SK-N-SH (cell line): ENCODE measurements at regions not wholly inside any gene's neighbourhood (a gene's known extent, or its start where the extent isn't known, plus 50 kb on each side); places are given as distances from the start of the nearest gene placed in this dataset.

Experiments used
- CTCF ChIA-PET: fragments of 300-600, 350-600 bp; formaldehyde crosslinking; extraction: SDS; loops from one replicate; lab custom pipeline; 2021; lab: Yijun Ruan, JAX
- POLR2A ChIA-PET: fragments of 350-600 bp; sonication (Branson Sonifier 250); formaldehyde crosslinking; extraction: SDS; loops from one replicate; lab custom pipeline; 2020; ENCODE audit warnings: antibody characterized with exemption, inconsistent platforms; lab: Yijun Ruan, JAX
- DNase-seq: peaks from one replicate; pipeline ENCODE4 v3.0.0; 2012
- H2AFZ ChIP-seq: fragments of 200-600 bp; sonication (generic); 2 replicates; pipeline ENCODE4 v1.8.1; 2016; ENCODE audit warnings: antibody characterized with exemption, mild to moderate bottlenecking, low read depth
- H3F3A ChIP-seq: fragments of 200-600 bp; sonication (generic); replicated peaks from 2 replicates; pipeline ENCODE3; 2016; ENCODE audit warnings: antibody characterized with exemption, mild to moderate bottlenecking; ENCODE audit not compliant: insufficient read depth
- H3K27ac ChIP-seq, 2 experiments: fragments of 200-500 bp in 1 of 2; fragments of 200-600 bp in 1 of 2; sonication (Bioruptor generic) in 1 of 2; sonication (generic), shearing (Covaris generic) in 1 of 2; 2 replicates each; pipeline versions ENCODE4 v1.5.1 to v1.6.1; 2014 to 2016; ENCODE audit warnings: low read depth in 2 of 2, inconsistent platforms in 1 of 2, low read length in 1 of 2, mild to moderate bottlenecking in 1 of 2, mixed read lengths in 1 of 2
- H3K27me3 ChIP-seq: fragments of 200-600 bp; sonication (generic), shearing (Covaris generic); 2 replicates; pipeline ENCODE4 v1.6.1; 2016; ENCODE audit warnings: mixed run types; ENCODE audit not compliant: insufficient read depth
- H3K36me3 ChIP-seq, 2 experiments: fragments of 200-500 bp in 1 of 2; fragments of 200-600 bp in 1 of 2; sonication (Bioruptor generic) in 1 of 2; sonication (generic) in 1 of 2; replicated peaks in 1 of 2; 2 replicates each; pipeline versions ENCODE3 to v1.5.1; 2014 to 2016; ENCODE audit warnings: low read length in 1 of 2, mild to moderate bottlenecking in 1 of 2; ENCODE audit not compliant: insufficient read depth in 2 of 2, control insufficient read depth in 1 of 2
- H3K4me1 ChIP-seq, 2 experiments: fragments of 200-500 bp in 1 of 2; fragments of 200-600 bp in 1 of 2; sonication (Bioruptor generic) in 1 of 2; sonication (generic), shearing (Covaris generic) in 1 of 2; 2 replicates each; pipeline versions ENCODE4 v1.5.1 to v1.6.1; 2014 to 2016; ENCODE audit warnings: low read depth in 1 of 2, low read length in 1 of 2, mixed run types in 1 of 2; ENCODE audit not compliant: insufficient read depth in 2 of 2, control insufficient read depth in 1 of 2
- H3K4me2 ChIP-seq: fragments of 200-600 bp; sonication (generic), shearing (Covaris generic); 2 replicates; pipeline ENCODE4 v1.6.1; 2017; ENCODE audit warnings: mixed run types
- H3K4me3 ChIP-seq, 2 experiments: fragments of 200-500 bp in 1 of 2; fragments of 200-600 bp in 1 of 2; sonication (Bioruptor generic) in 1 of 2; sonication (generic), shearing (Covaris generic) in 1 of 2; 2 replicates each; pipeline versions ENCODE4 v1.5.1 to v1.8.1; 2014 to 2016; ENCODE audit warnings: low read depth in 2 of 2, inconsistent platforms in 1 of 2, low read length in 1 of 2, mild to moderate bottlenecking in 1 of 2, mixed read lengths in 1 of 2, moderate library complexity in 1 of 2
- H3K79me2 ChIP-seq: fragments of 200-600 bp; sonication (generic); 2 replicates; pipeline ENCODE4 v1.8.1; 2017; ENCODE audit warnings: mild to moderate bottlenecking; ENCODE audit not compliant: insufficient read depth
- H3K9ac ChIP-seq: fragments of 200-600 bp; sonication (generic); 2 replicates; pipeline ENCODE4 v1.6.1; 2017; ENCODE audit warnings: mixed run types
- H3K9me2 ChIP-seq: fragments of 200-600 bp; sonication (generic); 2 replicates; pipeline ENCODE4 v1.6.1; 2017; ENCODE audit warnings: mixed run types
- H3K9me3 ChIP-seq: fragments of 200-600 bp; sonication (generic); 2 replicates; pipeline ENCODE4 v1.6.1; 2017; ENCODE audit warnings: mixed run types, mild to moderate bottlenecking, moderate library complexity
- H4K20me1 ChIP-seq: fragments of 200-600 bp; sonication (generic); 2 replicates; pipeline ENCODE4 v1.6.1; 2017; ENCODE audit warnings: mild to moderate bottlenecking, mixed run types; ENCODE audit not compliant: insufficient read depth
- CHD2 ChIP-seq: fragments of 150-350 bp; IDR thresholded peaks from 2 replicates; pipeline ENCODE4 v1.6.1; 2018; ENCODE audit warnings: low read length; ENCODE audit not compliant: partially characterized antibody
- EZH2phosphoT487 ChIP-seq: fragments of 200-600 bp; sonication (generic); IDR thresholded peaks from 2 replicates; pipeline ENCODE4 v1.6.1; 2017; ENCODE audit warnings: low read depth, mixed run types, mild to moderate bottlenecking, antibody characterized with exemption, moderate library complexity, borderline replicate concordance
- FOSL2 ChIP-seq: IDR thresholded peaks from 2 replicates; pipeline ENCODE4 v1.4.0; 2012; ENCODE audit warnings: low read depth, mild to moderate bottlenecking, moderate library complexity, borderline replicate concordance
- FOXJ3 ChIP-seq: sonication (generic); formaldehyde crosslinking; IDR thresholded peaks from 2 replicates; pipeline ENCODE4 v1.5.1; 2020; ENCODE audit warnings: mild to moderate bottlenecking, missing genetic modification reagents
- FOXM1 ChIP-seq: IDR thresholded peaks from 2 replicates; pipeline ENCODE4 v1.4.0; 2012; ENCODE audit warnings: low read depth, mild to moderate bottlenecking
- GABPA ChIP-seq: IDR thresholded peaks from 2 replicates; pipeline ENCODE4 v1.4.0; 2012; ENCODE audit warnings: low read depth, mild to moderate bottlenecking
- MEF2A ChIP-seq: IDR thresholded peaks from 2 replicates; pipeline ENCODE4 v1.4.0; 2012; ENCODE audit warnings: low read depth, borderline replicate concordance
- MXI1 ChIP-seq: IDR thresholded peaks from 2 replicates; pipeline ENCODE4 v1.6.1; 2012; ENCODE audit warnings: mild to moderate bottlenecking, low read depth, low read length, improper control_type of control experiment
- NRF1 ChIP-seq: IDR thresholded peaks from 2 replicates; pipeline ENCODE4 v1.6.1; 2012; ENCODE audit warnings: low read depth, mild to moderate bottlenecking, low read length
- RAD21 ChIP-seq: IDR thresholded peaks from 2 replicates; pipeline ENCODE4 v1.6.1; 2012; ENCODE audit warnings: mild to moderate bottlenecking, low read length
- RXRA ChIP-seq: IDR thresholded peaks from 2 replicates; pipeline ENCODE4 v1.4.0; 2012; ENCODE audit warnings: low read depth, mild to moderate bottlenecking, borderline replicate concordance
- TEAD4 ChIP-seq: IDR thresholded peaks from 2 replicates; pipeline ENCODE4 v1.4.0; 2012; ENCODE audit warnings: mild to moderate bottlenecking, borderline replicate concordance; ENCODE audit not compliant: insufficient read depth
- YY1 ChIP-seq: IDR thresholded peaks from 2 replicates; pipeline ENCODE4 v1.4.0; 2012; ENCODE audit warnings: low read depth, mild to moderate bottlenecking
- WGBS: methylation state at CpG from one replicate; pipeline ENCODE4 v1.1.6; 2017; ENCODE audit warnings: low lambda C conversion rate; 5-methylcytosine and 5-hydroxymethylcytosine counted together
- TF ChIP-seq, protein P1 (sequence below): IDR thresholded peaks from 2 replicates; pipeline ENCODE4 v1.4.0; 2012; ENCODE audit warnings: low read depth, borderline replicate concordance
- TF ChIP-seq, protein P2 (sequence below): fragments of 150-350 bp; IDR thresholded peaks from 2 replicates; pipeline ENCODE4 v1.6.1; 2017; ENCODE audit warnings: antibody characterized with exemption, low read length, low read depth, borderline replicate concordance
- TF ChIP-seq, protein P3 (sequence below): IDR thresholded peaks from 2 replicates; pipeline ENCODE4; 2012

DNA sequence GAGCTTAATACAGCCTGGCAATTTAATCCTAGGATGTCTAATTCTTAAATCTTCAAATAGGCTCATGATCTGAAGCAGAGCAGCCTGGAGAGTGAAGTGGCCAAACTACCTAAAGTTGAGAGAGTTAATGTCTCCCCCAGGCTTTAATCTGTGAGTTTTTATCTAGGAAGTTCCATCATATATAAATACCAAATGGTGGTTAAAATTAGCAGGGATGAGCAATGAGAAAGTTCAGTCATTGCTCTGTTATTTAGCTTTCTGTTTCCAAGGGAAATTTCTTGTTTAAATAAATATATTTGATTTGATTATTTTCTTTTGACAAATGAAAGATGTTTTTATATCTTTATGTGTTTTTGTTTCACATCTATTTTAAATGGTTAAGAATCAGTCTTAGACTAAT is 274.4 kb upstream of the UMPS start:
- ChIA-PET POLR2A (no interaction called here), CTCF (interaction anchor here (0.7 to 1.4 kb wide), 3 partner anchors 12 to 108 kb away, joined by 3 to 4 read pairs (median 3); no protein-coding TSS in a partner anchor)

DNA sequence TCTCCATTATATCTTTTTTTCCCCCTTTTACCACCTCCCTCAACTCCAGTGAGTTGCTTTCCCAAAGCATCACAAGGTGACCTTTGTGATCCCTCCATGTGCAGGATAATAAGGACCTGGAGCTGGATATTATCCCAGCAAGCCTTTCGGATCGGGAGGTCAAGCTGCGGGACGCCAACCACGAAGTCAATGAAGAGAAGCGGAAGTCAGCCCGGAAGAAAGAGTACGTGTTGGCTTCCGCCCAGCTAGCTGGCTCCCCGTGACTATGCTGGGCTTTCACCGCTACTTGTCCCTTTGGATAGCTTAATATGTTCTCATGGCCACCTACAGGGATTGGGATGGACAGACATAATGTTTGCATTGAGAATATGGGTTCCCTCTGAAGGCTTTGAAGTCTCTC is 273.7 kb upstream of the UMPS start:
- no peaks in the 10 kb centered on the region for H3K79me2 ChIP-seq
- H3F3A ChIP-seq, result peaks cover 7% of the 10 kb centered on the region
- no peak overlapping the region for H2AFZ ChIP-seq
- TF ChIP-seq NRF1 (no peak), YY1 (no peak), MEF2A (no peak), FOXJ3 (no peak), TEAD4 (no peak), MXI1 (no peak), EZH2phosphoT487 (no peak), CHD2 (no peak), FOXM1 (no peak), RAD21 (no peak), GABPA (no peak), FOSL2 (no peak)
- TF ChIP-seq, protein P1, sequence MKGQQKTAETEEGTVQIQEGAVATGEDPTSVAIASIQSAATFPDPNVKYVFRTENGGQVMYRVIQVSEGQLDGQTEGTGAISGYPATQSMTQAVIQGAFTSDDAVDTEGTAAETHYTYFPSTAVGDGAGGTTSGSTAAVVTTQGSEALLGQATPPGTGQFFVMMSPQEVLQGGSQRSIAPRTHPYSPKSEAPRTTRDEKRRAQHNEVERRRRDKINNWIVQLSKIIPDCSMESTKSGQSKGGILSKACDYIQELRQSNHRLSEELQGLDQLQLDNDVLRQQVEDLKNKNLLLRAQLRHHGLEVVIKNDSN, result no peak
- TF ChIP-seq, protein P2, sequence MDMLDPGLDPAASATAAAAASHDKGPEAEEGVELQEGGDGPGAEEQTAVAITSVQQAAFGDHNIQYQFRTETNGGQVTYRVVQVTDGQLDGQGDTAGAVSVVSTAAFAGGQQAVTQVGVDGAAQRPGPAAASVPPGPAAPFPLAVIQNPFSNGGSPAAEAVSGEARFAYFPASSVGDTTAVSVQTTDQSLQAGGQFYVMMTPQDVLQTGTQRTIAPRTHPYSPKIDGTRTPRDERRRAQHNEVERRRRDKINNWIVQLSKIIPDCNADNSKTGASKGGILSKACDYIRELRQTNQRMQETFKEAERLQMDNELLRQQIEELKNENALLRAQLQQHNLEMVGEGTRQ, result no peak
- TF ChIP-seq, protein P3, sequence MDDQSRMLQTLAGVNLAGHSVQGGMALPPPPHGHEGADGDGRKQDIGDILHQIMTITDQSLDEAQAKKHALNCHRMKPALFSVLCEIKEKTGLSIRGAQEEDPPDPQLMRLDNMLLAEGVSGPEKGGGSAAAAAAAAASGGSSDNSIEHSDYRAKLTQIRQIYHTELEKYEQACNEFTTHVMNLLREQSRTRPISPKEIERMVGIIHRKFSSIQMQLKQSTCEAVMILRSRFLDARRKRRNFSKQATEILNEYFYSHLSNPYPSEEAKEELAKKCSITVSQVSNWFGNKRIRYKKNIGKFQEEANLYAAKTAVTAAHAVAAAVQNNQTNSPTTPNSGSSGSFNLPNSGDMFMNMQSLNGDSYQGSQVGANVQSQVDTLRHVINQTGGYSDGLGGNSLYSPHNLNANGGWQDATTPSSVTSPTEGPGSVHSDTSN, result no peak
- peaks cover 0 to 5% of the 10 kb centered on the region in 2 experiments; a peak in 2 of 4 replicates for H3K4me1 ChIP-seq
- H3K27ac ChIP-seq, result peak overlapping the region in 1 of 2 experiments; percentile 77; a peak in 2 of 4 replicates
- H3K9me2 ChIP-seq, result no peaks in the 10 kb centered on the region
- peaks cover 5 to 16% of the 10 kb centered on the region in 2 experiments for H3K36me3 ChIP-seq
- H3K9me3 ChIP-seq, result no peaks in the 10 kb centered on the region
- H3K9ac ChIP-seq, result no peak overlapping the region
- DNase-seq, result no peak
- no peaks in the 10 kb centered on the region for H3K27me3 ChIP-seq
- no peak overlapping the region for H3K4me3 ChIP-seq
- ChIA-PET CTCF (interaction anchor here (0.7 to 2.3 kb wide), 3 partner anchors 17 to 109 kb away, joined by 3 to 11 read pairs (median 3); no protein-coding TSS in a partner anchor), POLR2A (no interaction called here)
- H3K4me2 ChIP-seq, result no peak overlapping the region
- WGBS, result 91% methylated on average over 11 of the region's 11 CpGs
- H4K20me1 ChIP-seq, result no peaks in the 10 kb centered on the region

More for the DNA sequence above, 274.4 kb upstream of the UMPS start:
- Histone ChIP-seq H3K27ac (peak overlapping the region in 1 of 2 experiments; percentile 77; a peak in 2 of 4 replicates), H3K4me3 (no peak overlapping the region), H4K20me1 (no peaks in the 10 kb centered on the region), H3K9me2 (no peaks in the 10 kb centered on the region), H3K79me2 (no peaks in the 10 kb centered on the region), H3K27me3 (no peaks in the 10 kb centered on the region), H3K9ac (no peak overlapping the region; the same call in 1 of the 2 replicates), H3F3A (peaks cover 7% of the 10 kb centered on the region), H3K9me3 (no peaks in the 10 kb centered on the region), H3K4me1 (peaks cover 0 to 5% of the 10 kb centered on the region in 2 experiments; a peak in 2 of 4 replicates), H3K4me2 (no peak overlapping the region), H3K36me3 (peaks cover 5 to 13% of the 10 kb centered on the region in 2 experiments), H2AFZ (no peak overlapping the region)
- no peak for DNase-seq
- TF ChIP-seq CHD2 (no peak), RXRA (no peak)
